ENCODE measurements at regions not wholly inside any gene's neighbourhood (a gene's known extent, or its start where the extent isn't known, plus 50 kb on each side); places are given as distances from the start of the nearest gene placed in this dataset.

- Histone ChIP-seq H3K4me1 (ENCODE audit: insufficient read depth, low read length) (peaks cover 14% of the 10 kb centered on the region), H3K9me3 (ENCODE audit: low read length) (no peaks in the 10 kb centered on the region), H3K36me3 (ENCODE audit: insufficient read depth, low read length) (no peaks in the 10 kb centered on the region), H3K27me3 (ENCODE audit: insufficient read depth, low read length) (peaks cover 62% of the 10 kb centered on the region), H2AFZ (ENCODE audit: low read depth, low read length) (no peak overlapping the region), H3K4me3 (ENCODE audit: low read length) (no peak overlapping the region)
These were observed 74.9 kb upstream of the FOXP4 start for GRCh38 chr6:41471064-41471895.

- Histone ChIP-seq H3K4me1 (ENCODE audit: insufficient read depth, low read length) (peaks cover 14% of the 10 kb centered on the region), H3K27me3 (ENCODE audit: insufficient read depth, low read length) (peaks cover 57% of the 10 kb centered on the region), H3K36me3 (ENCODE audit: insufficient read depth, low read length) (no peaks in the 10 kb centered on the region), H2AFZ (ENCODE audit: low read depth, low read length) (no peak overlapping the region), H3K4me3 (ENCODE audit: low read length) (no peak overlapping the region), H3K9me3 (ENCODE audit: low read length) (no peaks in the 10 kb centered on the region)
These were observed 71.8 kb upstream of the FOXP4 start for GRCh38 chr6:41474213-41474933.

GRCh38 chr6:41475164-41475563, 71.0 kb upstream of the FOXP4 start:
- Histone ChIP-seq H3K4me3 (ENCODE audit: low read length) (no peak overlapping the region), H3K36me3 (ENCODE audit: insufficient read depth, low read length) (no peaks in the 10 kb centered on the region), H2AFZ (ENCODE audit: low read depth, low read length) (no peak overlapping the region), H3K4me1 (ENCODE audit: insufficient read depth, low read length) (peaks cover 6% of the 10 kb centered on the region), H3K9me3 (ENCODE audit: low read length) (no peaks in the 10 kb centered on the region), H3K27me3 (ENCODE audit: insufficient read depth, low read length) (peaks cover 50% of the 10 kb centered on the region)

GRCh38 chr6:41475737-41476357, 70.3 kb upstream of the FOXP4 start:
- H3K4me3 ChIP-seq (ENCODE audit: low read length), result no peak overlapping the region

GRCh38 chr6:41476401-41476800, 69.8 kb upstream of the FOXP4 start:
- Histone ChIP-seq H2AFZ (ENCODE audit: low read depth, low read length) (no peak overlapping the region), H3K4me3 (ENCODE audit: low read length) (no peak overlapping the region), H3K27me3 (ENCODE audit: insufficient read depth, low read length) (peaks cover 38% of the 10 kb centered on the region), H3K9me3 (ENCODE audit: low read length) (no peaks in the 10 kb centered on the region), H3K36me3 (ENCODE audit: insufficient read depth, low read length) (no peaks in the 10 kb centered on the region), H3K4me1 (ENCODE audit: insufficient read depth, low read length) (peaks cover 6% of the 10 kb centered on the region)

More at GRCh38 chr6:41475737-41476357, 70.3 kb upstream of the FOXP4 start:
- H3K4me1 ChIP-seq (ENCODE audit: insufficient read depth, low read length), result peaks cover 6% of the 10 kb centered on the region
- H3K27me3 ChIP-seq (ENCODE audit: insufficient read depth, low read length), result peaks cover 43% of the 10 kb centered on the region
- H3K9me3 ChIP-seq (ENCODE audit: low read length), result no peaks in the 10 kb centered on the region
- H2AFZ ChIP-seq (ENCODE audit: low read depth, low read length), result no peak overlapping the region
- H3K36me3 ChIP-seq (ENCODE audit: insufficient read depth, low read length), result no peaks in the 10 kb centered on the region

- peaks cover 27% of the 10 kb centered on the region for H3K27me3 ChIP-seq (ENCODE audit: insufficient read depth, low read length)
These were observed 68.6 kb upstream of the FOXP4 start for GRCh38 chr6:41477572-41477971.

GRCh38 chr6:41483943-41484342, 62.2 kb upstream of the FOXP4 start:
- H3K9me3 ChIP-seq (ENCODE audit: low read length), result no peaks in the 10 kb centered on the region

More at GRCh38 chr6:41477572-41477971, 68.6 kb upstream of the FOXP4 start:
- Histone ChIP-seq H3K4me1 (ENCODE audit: insufficient read depth, low read length) (peaks cover 5% of the 10 kb centered on the region), H3K4me3 (ENCODE audit: low read length) (no peak overlapping the region), H3K9me3 (ENCODE audit: low read length) (no peaks in the 10 kb centered on the region), H2AFZ (ENCODE audit: low read depth, low read length) (no peak overlapping the region), H3K36me3 (ENCODE audit: insufficient read depth, low read length) (no peaks in the 10 kb centered on the region)

GRCh38 chr6:41487860-41488432, 58.2 kb upstream of the FOXP4 start:
- H2AFZ ChIP-seq (ENCODE audit: low read depth, low read length), result peak overlapping the region; percentile 3
- peaks cover 36% of the 10 kb centered on the region for H3K4me1 ChIP-seq (ENCODE audit: insufficient read depth, low read length)
- no peak overlapping the region for H3K4me3 ChIP-seq (ENCODE audit: low read length)
- H3K36me3 ChIP-seq (ENCODE audit: insufficient read depth, low read length), result no peaks in the 10 kb centered on the region
- H3K9me3 ChIP-seq (ENCODE audit: low read length), result no peaks in the 10 kb centered on the region
- peaks cover 4% of the 10 kb centered on the region for H3K27me3 ChIP-seq (ENCODE audit: insufficient read depth, low read length)

More at GRCh38 chr6:41483943-41484342, 62.2 kb upstream of the FOXP4 start:
- Histone ChIP-seq H3K27me3 (ENCODE audit: insufficient read depth, low read length) (no peaks in the 10 kb centered on the region), H2AFZ (ENCODE audit: low read depth, low read length) (no peak overlapping the region), H3K36me3 (ENCODE audit: insufficient read depth, low read length) (no peaks in the 10 kb centered on the region), H3K4me1 (ENCODE audit: insufficient read depth, low read length) (peaks cover 16% of the 10 kb centered on the region), H3K4me3 (ENCODE audit: low read length) (no peak overlapping the region)

- no peak overlapping the region for H3K4me3 ChIP-seq (ENCODE audit: low read length)
- H3K4me1 ChIP-seq (ENCODE audit: insufficient read depth, low read length), result peaks cover 36% of the 10 kb centered on the region
- H3K27me3 ChIP-seq (ENCODE audit: insufficient read depth, low read length), result peaks cover 8% of the 10 kb centered on the region
These were observed 57.6 kb upstream of the FOXP4 start for GRCh38 chr6:41488433-41489119.

GRCh38 chr6:41489120-41489851, 56.9 kb upstream of the FOXP4 start:
- peaks cover 40% of the 10 kb centered on the region for H3K4me1 ChIP-seq (ENCODE audit: insufficient read depth, low read length)
- no peak overlapping the region for H2AFZ ChIP-seq (ENCODE audit: low read depth, low read length)
- H3K27me3 ChIP-seq (ENCODE audit: insufficient read depth, low read length), result peaks cover 8% of the 10 kb centered on the region
- H3K4me3 ChIP-seq (ENCODE audit: low read length), result no peak overlapping the region
- no peaks in the 10 kb centered on the region for H3K9me3 ChIP-seq (ENCODE audit: low read length)
- H3K36me3 ChIP-seq (ENCODE audit: insufficient read depth, low read length), result no peaks in the 10 kb centered on the region

More at GRCh38 chr6:41488433-41489119, 57.6 kb upstream of the FOXP4 start:
- H3K36me3 ChIP-seq (ENCODE audit: insufficient read depth, low read length), result no peaks in the 10 kb centered on the region
- H3K9me3 ChIP-seq (ENCODE audit: low read length), result no peaks in the 10 kb centered on the region
- H2AFZ ChIP-seq (ENCODE audit: low read depth, low read length), result peak overlapping the region; percentile 3

- no peaks in the 10 kb centered on the region for H3K36me3 ChIP-seq (ENCODE audit: insufficient read depth, low read length)
- H3K9me3 ChIP-seq (ENCODE audit: low read length), result no peaks in the 10 kb centered on the region
- no peak overlapping the region for H2AFZ ChIP-seq (ENCODE audit: low read depth, low read length)
- H3K27me3 ChIP-seq (ENCODE audit: insufficient read depth, low read length), result peaks cover 16% of the 10 kb centered on the region
- H3K4me1 ChIP-seq (ENCODE audit: insufficient read depth, low read length), result peaks cover 50% of the 10 kb centered on the region
- H3K4me3 ChIP-seq (ENCODE audit: low read length), result no peak overlapping the region
These were observed 53.8 kb upstream of the FOXP4 start for GRCh38 chr6:41492261-41492891.

Data from neuron (in vitro differentiated cells).